OCI-LY1 (cell line): ENCODE measurements at regions not wholly inside any gene's neighbourhood (a gene's known extent, or its start where the extent isn't known, plus 50 kb on each side); places are given as distances from the start of the nearest gene placed in this dataset.

Experiments
- H2AFZ ChIP-seq: fragments of 200-600 bp; sonication (generic), shearing (Covaris generic); 2 replicates; pipeline ENCODE4 v1.6.0; 2014; ENCODE audit warnings: antibody characterized with exemption, mild to moderate bottlenecking, low read length
- H3F3A ChIP-seq: fragments of 200-600 bp; sonication (generic), shearing (Covaris generic); 2 replicates; pipeline ENCODE4 v1.6.0; 2014; ENCODE audit warnings: mild to moderate bottlenecking, antibody characterized with exemption, low read length, moderate library complexity; ENCODE audit not compliant: insufficient read depth
- H3K27ac ChIP-seq: fragments of 200-600 bp; sonication (generic); 2 replicates; pipeline ENCODE4 v1.5.1; 2014; ENCODE audit warnings: low read length, mixed run types, mild to moderate bottlenecking, low read depth; ENCODE audit not compliant: poor library complexity, severe bottlenecking
- H3K27me3 ChIP-seq: fragments of 200-600 bp; sonication (generic); 2 replicates; pipeline ENCODE4 v1.6.0; 2014; ENCODE audit warnings: antibody characterized with exemption, mild to moderate bottlenecking, low read length, moderate library complexity; ENCODE audit not compliant: insufficient read depth
- H3K36me3 ChIP-seq: fragments of 200-600 bp; sonication (generic); 2 replicates; pipeline ENCODE4 v1.6.1; 2014; ENCODE audit warnings: mild to moderate bottlenecking, antibody characterized with exemption, low read length, moderate library complexity, mixed read lengths; ENCODE audit not compliant: insufficient read depth
- H3K4me1 ChIP-seq: fragments of 200-600 bp; sonication (generic); 2 replicates; pipeline ENCODE4 v1.5.1; 2014; ENCODE audit warnings: mild to moderate bottlenecking, low read length, moderate library complexity; ENCODE audit not compliant: insufficient read depth, severe bottlenecking
- H3K4me2 ChIP-seq: fragments of 200-600 bp; sonication (generic), shearing (Covaris generic); 2 replicates; pipeline ENCODE4 v1.6.1; 2014; ENCODE audit warnings: low read length
- H3K4me3 ChIP-seq: fragments of 200-600 bp; sonication (generic); 2 replicates; pipeline ENCODE4 v1.5.1; 2014; ENCODE audit warnings: low read length, low read depth, mild to moderate bottlenecking, mixed read lengths; ENCODE audit not compliant: poor library complexity, severe bottlenecking
- H3K79me2 ChIP-seq: fragments of 200-600 bp; shearing (Covaris generic); 2 replicates; pipeline ENCODE4 v1.6.1; 2016; ENCODE audit warnings: mixed run types, low read length, mixed read lengths; ENCODE audit not compliant: insufficient read depth
- H3K9ac ChIP-seq: fragments of 200-600 bp; sonication (generic), shearing (Covaris generic); 2 replicates; pipeline ENCODE4 v1.6.1; 2014; ENCODE audit warnings: mild to moderate bottlenecking, low read length, mixed read lengths
- H3K9me2 ChIP-seq: fragments of 200-600 bp; sonication (generic), shearing (Covaris generic); 2 replicates; pipeline ENCODE4 v1.6.1; 2014; ENCODE audit warnings: low read depth, mild to moderate bottlenecking, low read length, mixed read lengths
- H3K9me3 ChIP-seq: fragments of 200-600 bp; shearing (Covaris generic); 2 replicates; pipeline ENCODE4 v1.6.1; 2014; ENCODE audit warnings: low read length, mixed read lengths
- H4K20me1 ChIP-seq: fragments of 200-600 bp; sonication (generic), shearing (Covaris generic); 2 replicates; pipeline ENCODE4 v1.6.0; 2016; ENCODE audit warnings: mild to moderate bottlenecking, low read length; ENCODE audit not compliant: insufficient read depth
- CTCF ChIP-seq: fragments of 200-600 bp; sonication (generic), shearing (Covaris generic); IDR thresholded peaks from 2 replicates; pipeline ENCODE4 v1.5.1; 2017; ENCODE audit warnings: mild to moderate bottlenecking, antibody characterized with exemption, low read length, moderate library complexity, mixed read lengths
- EZH2 ChIP-seq: fragments of 200-600 bp; sonication (generic), shearing (Covaris generic); IDR thresholded peaks from 2 replicates; pipeline ENCODE4 v1.8.0; 2017; ENCODE audit warnings: borderline replicate concordance, mixed run types, mild to moderate bottlenecking, antibody characterized with exemption, low read length, moderate library complexity, mixed read lengths

DNA sequence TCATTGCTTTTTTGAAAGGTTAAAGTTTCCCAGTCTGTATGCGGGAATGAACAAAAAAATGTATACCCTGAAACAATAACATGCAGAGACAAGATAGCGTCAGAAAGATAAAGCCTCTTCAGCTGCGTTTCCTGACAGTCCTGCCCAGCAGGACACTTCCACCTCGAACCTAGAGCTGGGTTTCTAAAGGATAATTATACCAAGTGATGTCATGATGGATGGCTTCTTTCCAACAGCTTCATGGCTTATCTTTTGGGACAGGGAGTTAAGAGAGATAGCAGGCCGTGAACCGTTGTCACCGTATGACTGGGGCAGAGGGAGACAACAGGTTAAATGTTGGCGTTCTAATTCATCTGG, 267.6 kb upstream of the SGK1 start:
- Histone ChIP-seq H3K27me3 (no peaks in the 10 kb centered on the region), H3K9me2 (no peaks in the 10 kb centered on the region), H2AFZ (no peak overlapping the region), H3K4me1 (no peaks in the 10 kb centered on the region), H3K9me3 (no peaks in the 10 kb centered on the region), H3F3A (no peaks in the 10 kb centered on the region), H4K20me1 (no peaks in the 10 kb centered on the region), H3K79me2 (no peaks in the 10 kb centered on the region), H3K27ac (no peak overlapping the region), H3K36me3 (no peaks in the 10 kb centered on the region), H3K9ac (no peak overlapping the region), H3K4me3 (no peak overlapping the region), H3K4me2 (no peak overlapping the region)
- TF ChIP-seq CTCF (no peak), EZH2 (no peak)

DNA sequence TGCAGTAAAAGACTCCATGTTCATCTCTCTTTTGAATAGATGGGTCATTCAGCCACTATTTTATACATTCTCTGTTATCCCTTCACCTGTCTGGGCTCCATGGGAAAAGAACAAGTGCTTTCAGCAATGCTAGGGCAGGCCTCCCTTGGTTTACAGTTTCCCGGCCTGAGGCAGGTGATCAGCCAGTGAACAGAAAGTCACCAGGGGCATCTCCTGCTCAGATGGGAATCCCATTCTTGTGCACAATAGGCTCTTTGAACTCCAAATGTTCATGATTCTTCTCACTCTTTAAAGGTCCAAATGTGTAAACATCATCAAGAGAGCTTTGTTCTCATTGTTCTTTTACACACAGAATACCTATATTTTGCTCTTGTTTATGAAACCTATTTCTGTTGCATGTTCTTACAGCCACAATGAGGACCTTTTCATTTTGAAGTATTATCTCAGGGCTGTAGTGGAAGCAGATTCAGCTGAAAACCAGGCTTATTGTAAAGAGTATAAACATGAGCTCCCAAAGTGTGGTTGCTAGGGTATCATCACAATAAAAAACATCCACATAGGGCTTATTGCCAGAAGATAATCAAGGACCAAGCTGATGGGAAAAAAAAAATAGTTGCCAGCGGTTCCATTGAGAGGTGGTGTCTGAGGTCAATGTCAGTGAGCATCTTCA, 267.1 kb upstream of the SGK1 start:
- Histone ChIP-seq H3K4me3 (no peak overlapping the region), H3F3A (no peaks in the 10 kb centered on the region), H3K4me1 (no peaks in the 10 kb centered on the region), H3K27me3 (no peaks in the 10 kb centered on the region), H4K20me1 (no peaks in the 10 kb centered on the region), H3K9me2 (no peaks in the 10 kb centered on the region), H2AFZ (no peak overlapping the region), H3K79me2 (no peaks in the 10 kb centered on the region), H3K9ac (no peak overlapping the region), H3K27ac (no peak overlapping the region), H3K4me2 (no peak overlapping the region), H3K9me3 (no peaks in the 10 kb centered on the region), H3K36me3 (no peaks in the 10 kb centered on the region)
- TF ChIP-seq EZH2 (no peak), CTCF (no peak)

DNA sequence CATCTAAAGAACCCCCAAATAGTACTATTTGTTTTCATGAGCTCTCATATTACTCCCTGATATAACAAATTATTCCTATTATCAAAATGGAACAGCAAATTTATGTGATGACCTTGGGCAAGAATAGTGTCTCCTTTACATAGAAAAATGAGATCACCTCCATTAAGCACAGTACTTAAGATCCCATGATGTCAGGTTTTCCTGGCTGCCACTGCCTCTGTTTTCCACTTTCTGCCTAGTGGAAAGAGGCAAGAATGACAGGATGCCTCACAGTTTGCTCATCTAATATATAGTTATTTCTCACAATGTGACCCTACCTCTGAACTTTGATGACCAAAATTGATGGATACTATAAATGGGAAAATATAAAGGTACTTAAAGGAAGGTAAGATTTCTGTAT, 260.1 kb upstream of the SGK1 start:
- no peak overlapping the region for H3K27ac ChIP-seq
- H2AFZ ChIP-seq = no peak overlapping the region
- no peaks in the 10 kb centered on the region for H3K9me2 ChIP-seq
- TF ChIP-seq CTCF = no peak
- TF ChIP-seq EZH2 = no peak
- no peaks in the 10 kb centered on the region for H3F3A ChIP-seq
- H3K4me3 ChIP-seq = no peak overlapping the region
- H3K36me3 ChIP-seq = no peaks in the 10 kb centered on the region
- no peak overlapping the region for H3K4me2 ChIP-seq
- no peaks in the 10 kb centered on the region for H3K4me1 ChIP-seq
- H3K79me2 ChIP-seq = no peaks in the 10 kb centered on the region
- H3K9ac ChIP-seq = no peak overlapping the region
- no peaks in the 10 kb centered on the region for H3K27me3 ChIP-seq
- no peaks in the 10 kb centered on the region for H3K9me3 ChIP-seq
- no peaks in the 10 kb centered on the region for H4K20me1 ChIP-seq
